ENCODE measurements at regions not wholly inside any gene's neighbourhood (a gene's known extent, or its start where the extent isn't known, plus 50 kb on each side); places are given as distances from the start of the nearest gene placed in this dataset.

- DNase-seq (ENCODE audit: low read depth, low spot score) = no peak
These were observed 199.7 kb upstream of the LMNTD1 start for GRCh38 chr12:25752710-25753309.

- DNase-seq (ENCODE audit: low read depth, low spot score) = no peak
These were observed 202.3 kb upstream of the LMNTD1 start for GRCh38 chr12:25755136-25755970.

- DNase-seq (ENCODE audit: low read depth, low spot score) = no peak
These were observed 202.6 kb upstream of the RASSF8 start for GRCh38 chr12:25755971-25756260.

DNA sequence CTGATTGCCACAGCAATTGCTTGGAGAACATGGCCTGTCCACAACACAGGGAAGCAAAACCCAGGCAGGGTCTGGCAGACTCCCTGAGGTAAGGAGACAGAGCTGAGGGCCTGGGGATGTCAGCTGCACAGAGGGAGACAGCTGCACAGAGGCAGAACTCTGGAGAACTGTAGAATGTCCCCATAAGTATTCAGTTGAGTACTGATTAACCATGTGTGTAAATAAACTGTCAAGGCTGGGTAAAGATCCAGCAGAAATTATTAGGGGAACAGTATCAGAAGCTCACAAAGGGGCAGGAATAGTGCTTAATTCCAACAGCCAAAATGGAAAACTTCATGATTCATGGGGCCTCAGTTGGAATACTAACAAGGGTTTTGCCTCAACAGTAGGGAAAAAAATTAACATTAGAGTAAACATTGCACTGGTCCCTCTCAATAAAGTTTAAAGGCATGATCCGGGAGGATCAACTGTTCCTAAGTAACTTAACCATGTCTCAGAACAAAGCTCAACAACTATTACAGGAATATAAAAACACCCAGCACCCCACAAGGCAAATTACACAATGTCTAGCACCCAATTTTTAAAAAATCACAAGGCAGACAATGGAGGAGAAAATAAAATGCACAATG, 201.3 kb upstream of the RASSF8 start:
- no peak for DNase-seq (ENCODE audit: low read depth, low spot score)

GRCh38 chr12:25759752-25760151, 198.7 kb upstream of the RASSF8 start:
- peak; percentile 13 for DNase-seq (ENCODE audit: low read depth, low spot score)

DNA sequence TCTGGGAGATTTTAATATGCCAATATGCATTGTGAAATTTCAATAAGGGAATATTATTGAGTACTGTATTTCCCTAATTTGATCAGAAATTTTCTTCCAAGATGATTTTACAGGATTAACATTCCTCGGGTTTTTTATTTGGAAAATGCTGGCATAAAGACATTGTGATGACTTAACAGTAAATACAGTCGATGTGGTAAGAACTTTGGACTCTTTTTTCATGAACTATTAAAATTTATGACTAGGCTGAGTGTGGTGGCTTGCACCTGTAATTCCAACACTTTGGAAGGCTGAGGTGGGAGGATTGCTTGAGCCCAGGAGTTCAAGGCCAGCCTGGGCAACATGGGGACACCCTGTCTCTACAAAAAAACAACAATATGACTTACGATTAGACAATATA, 197.1 kb upstream of the RASSF8 start:
- no peak for DNase-seq (ENCODE audit: low read depth, low spot score)

DNA sequence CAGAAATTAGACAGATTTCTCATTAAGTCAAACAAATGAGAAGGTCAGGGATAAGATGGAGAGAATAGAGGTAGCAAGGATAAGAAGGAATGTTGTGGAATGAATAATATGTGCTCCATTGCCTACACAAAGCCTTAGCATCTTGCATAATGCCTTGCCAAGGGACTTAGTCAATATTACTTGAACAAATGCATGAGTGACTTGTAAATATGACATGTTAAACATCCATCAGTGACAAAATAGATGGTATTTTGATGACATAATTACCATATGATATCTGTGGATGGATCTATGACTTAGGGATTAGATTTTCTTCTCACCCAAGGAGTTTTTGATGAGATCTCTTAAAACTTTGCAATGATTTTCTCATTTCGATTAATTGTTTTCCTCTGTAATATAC, 194.1 kb upstream of the RASSF8 start:
- DNase-seq (ENCODE audit: low read depth, low spot score) = no peak

- DNase-seq (ENCODE audit: low read depth, low spot score) = peak; percentile 31
These were observed 193.6 kb upstream of the RASSF8 start for GRCh38 chr12:25764892-25765291.

DNA sequence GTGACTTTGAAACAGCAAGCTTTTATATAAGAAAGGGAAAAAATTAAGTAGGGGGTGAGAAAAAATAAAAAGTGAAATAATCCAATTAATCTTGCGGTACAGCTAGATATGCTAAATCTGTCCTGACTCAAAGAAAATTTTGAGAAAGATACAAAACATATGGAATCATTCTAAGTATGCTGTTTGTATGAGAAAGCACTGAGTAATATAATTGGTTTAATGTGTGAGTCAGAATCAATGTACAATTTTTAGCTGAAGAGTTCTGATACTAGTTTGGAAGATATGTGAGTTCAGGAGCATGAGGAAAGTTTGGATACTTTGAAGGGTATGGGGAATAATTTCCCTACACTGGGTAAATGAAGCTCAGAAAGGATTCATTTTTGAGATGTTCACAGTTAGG, 190.9 kb upstream of the RASSF8 start:
- no peak for DNase-seq (ENCODE audit: low read depth, low spot score)

- no peak for DNase-seq (ENCODE audit: low read depth, low spot score)
These were observed 190.3 kb upstream of the RASSF8 start for GRCh38 chr12:25768151-25768550.

DNA sequence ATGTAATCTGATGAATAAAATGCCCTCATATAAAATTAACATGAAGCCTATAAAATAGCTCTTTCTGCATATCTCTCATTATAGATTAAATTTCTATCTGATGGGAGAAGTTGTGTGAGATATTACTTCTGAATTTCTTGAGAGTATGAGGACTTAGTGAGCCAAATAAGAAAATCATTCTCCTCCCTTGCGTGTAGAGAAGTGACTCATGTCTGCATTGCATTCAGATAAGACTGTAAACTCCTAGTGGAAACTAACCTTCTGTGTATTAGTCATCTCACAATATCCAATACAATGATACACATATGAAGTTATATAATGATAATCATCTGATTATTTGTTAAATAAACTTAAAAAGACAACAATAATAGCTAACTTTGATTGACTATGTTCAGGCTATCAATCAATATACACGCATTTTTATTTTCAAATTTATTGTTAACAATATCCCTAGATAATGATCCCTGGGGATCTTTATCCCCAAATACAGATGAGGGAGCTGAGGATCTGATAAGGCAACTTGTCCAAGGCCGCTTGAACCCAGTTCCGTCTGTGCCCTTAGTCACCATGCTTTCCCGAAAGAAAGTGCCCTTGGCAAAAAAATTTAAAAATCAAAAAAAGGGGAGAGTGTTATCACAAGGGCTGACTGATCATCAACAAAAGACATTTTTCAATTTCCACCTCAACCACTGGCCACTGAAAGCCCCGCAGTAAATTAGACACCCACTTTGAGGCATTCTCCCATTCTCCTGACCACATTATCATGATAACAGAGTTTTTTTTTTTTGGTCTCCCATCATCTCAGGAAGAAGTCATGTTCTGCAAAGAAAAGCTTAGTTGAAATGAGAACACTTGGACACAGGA, 189.2 kb upstream of the RASSF8 start:
- peak; percentile 68 for DNase-seq (ENCODE audit: low read depth, low spot score)

DNA sequence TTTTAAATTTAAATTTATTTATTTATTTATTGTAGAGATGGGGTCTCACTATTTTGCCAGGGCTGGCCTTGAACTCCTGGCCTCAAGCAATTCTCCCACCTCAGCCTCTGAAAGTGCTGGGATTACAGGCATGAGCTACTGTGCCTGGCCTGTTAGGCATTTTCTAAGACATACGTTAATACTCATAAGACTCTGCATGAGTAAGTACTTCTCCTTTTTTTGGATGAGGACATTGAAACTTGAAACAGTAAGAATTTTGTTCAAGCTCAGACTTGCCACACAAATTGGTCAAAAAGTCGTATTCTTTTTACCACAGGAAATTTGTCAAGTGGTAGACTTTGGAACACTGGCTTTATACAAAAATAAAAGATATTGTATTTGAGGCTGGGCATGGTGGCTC, 187.4 kb upstream of the RASSF8 start:
- DNase-seq (ENCODE audit: low read depth, low spot score) = no peak

DNA sequence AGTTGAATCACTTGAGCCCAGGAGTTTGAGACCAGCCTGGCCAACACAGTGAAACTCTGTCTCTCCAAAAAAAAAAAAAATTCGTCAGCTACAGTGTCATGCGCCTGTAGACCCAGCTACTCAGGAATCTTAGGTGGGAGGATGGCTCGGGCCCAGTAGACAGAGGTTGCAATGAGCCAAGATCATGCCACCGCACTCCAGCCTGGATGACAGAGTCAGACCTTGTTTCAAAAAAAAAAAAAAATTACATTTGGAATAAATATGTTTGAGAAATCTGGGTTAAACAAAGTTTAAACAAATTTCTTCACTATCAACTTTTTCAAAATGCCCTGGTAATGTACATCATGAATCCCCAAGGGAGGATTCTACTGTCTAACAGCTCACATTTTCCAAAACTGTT, 187.0 kb upstream of the RASSF8 start:
- DNase-seq (ENCODE audit: low read depth, low spot score) = no peak

- no peak for DNase-seq (ENCODE audit: low read depth, low spot score)
These were observed 182.5 kb upstream of the RASSF8 start for GRCh38 chr12:25775968-25776367.

- DNase-seq (ENCODE audit: low read depth, low spot score) = no peak
These were observed 177.7 kb upstream of the RASSF8 start for GRCh38 chr12:25780771-25781170.

DNA sequence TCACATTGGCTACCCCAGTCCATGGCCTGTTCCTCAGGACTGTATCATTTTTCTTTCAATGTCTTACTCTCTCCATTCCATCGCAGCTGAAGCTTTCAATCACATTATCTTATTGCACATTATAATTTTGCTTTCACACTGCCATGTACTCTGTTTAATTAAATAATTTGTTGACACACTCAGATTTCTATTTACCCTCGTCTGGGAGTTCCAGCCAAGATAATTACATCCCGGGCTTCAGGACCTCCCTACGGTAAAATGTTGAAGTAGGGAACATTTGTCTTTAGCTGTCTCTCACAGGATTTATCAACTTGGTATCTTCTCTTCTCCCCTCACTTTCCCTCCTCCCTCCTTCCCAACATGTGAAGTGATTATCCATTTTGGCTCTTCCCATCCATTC, 177.2 kb upstream of the RASSF8 start:
- DNase-seq (ENCODE audit: low read depth, low spot score) = no peak

- DNase-seq (ENCODE audit: low read depth, low spot score) = no peak
These were observed 174.9 kb upstream of the RASSF8 start for GRCh38 chr12:25783566-25783965.

DNA sequence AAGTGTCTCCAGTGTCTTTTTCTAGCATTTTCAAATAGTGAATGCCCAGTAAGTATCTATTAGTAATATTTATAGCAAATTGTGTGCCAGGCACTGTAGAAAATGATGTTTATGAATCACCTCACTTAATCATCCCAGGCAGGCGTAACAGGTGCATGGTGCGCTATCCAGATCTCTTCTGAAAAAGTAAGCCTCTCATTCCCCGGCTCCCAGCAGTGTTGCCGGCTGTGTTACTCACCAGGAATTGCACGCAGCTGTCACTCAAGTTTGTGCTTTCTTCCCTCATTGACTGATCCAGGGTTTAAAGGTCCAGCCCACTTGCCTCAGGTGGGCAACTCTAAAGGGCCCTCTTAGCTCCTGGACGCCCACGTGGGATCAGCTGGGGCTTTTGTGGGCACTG, 173.8 kb upstream of the RASSF8 start:
- no peak for DNase-seq (ENCODE audit: low read depth, low spot score)

GRCh38 chr12:25785134-25785533, 173.3 kb upstream of the RASSF8 start:
- DNase-seq (ENCODE audit: low read depth, low spot score) = no peak

- no peak for DNase-seq (ENCODE audit: low read depth, low spot score)
These were observed 170.8 kb upstream of the RASSF8 start for GRCh38 chr12:25787701-25788100.

DNA sequence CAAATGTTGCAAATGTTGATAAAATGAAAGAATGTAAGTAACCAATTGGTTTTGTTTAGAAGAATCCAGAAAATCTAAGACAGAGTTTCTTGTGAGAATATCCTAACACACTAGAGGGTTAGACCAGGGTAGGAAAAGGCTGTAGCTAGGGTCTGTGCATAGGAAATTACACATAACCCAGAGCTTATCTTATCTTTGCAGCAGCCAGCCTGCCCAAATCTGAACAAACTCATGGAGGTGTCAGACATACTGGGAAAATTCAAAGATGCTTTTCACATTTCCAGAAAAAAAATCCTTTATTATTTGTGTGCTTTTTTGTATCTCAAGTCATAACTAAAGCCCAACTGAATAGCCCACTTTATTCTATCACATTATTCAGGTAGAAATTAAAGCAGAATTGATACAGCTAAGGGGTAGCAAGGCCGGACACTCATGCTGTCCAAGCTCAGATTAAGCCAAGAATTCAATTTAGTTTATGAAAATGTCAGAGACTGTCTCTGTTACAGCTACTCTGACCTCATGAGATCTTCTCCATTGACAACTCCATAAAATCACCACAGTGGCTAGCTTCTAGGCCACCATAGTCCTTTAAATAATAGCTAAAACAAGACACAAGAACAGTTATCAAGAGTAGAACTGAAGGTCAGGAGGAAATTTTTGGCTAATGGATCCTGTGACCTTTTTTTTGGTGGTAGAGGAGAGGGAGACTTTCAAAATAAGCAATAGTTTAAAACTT, 169.6 kb upstream of the RASSF8 start:
- no peak for DNase-seq (ENCODE audit: low read depth, low spot score)

DNA sequence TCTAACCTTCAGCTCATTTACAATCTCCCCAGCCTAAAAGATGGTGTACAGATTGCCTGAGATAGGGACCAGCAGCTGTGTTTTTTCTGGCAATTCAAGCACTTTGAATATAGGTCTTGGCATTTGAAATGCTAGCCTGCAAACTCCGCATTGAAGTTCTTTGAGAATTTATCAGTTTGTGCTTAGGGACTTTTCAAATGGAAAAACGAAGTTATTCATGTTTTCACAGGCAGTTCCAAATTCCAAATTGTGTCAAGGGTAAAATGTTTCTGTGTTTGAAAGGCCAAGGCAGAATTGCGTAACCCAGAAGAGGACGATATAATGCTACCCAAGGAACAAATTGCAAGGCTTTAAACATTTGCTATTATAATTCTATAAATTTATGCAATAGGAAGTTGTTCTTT, 168.9 kb upstream of the RASSF8 start:
- peak; percentile 36 for DNase-seq (ENCODE audit: low read depth, low spot score)

Measured in astrocyte of the hippocampus (primary cell).